CD14-positive monocyte (primary cell): ENCODE measurements at regions not wholly inside any gene's neighbourhood (a gene's known extent, or its start where the extent isn't known, plus 50 kb on each side); places are given as distances from the start of the nearest gene placed in this dataset.

Experiments used
- DNase-seq, 3 donors: peaks; one replicate each; pipeline ENCODE4 v3.0.0-alpha.2; 2011 to 2022
- H2AFZ ChIP-seq: 2 replicates; pipeline ENCODE4 v1.6.0; 2012; ENCODE audit warnings: mild to moderate bottlenecking, low read depth, low read length, inconsistent platforms; ENCODE audit not compliant: insufficient read depth, poor library complexity, severe bottlenecking
- H3K27ac ChIP-seq, 2 donors: 1 replicate in 1 of 2; 2 replicates in 1 of 2; pipeline ENCODE4 v1.5.1; 2012 to 2013; ENCODE audit warnings: low read length in 2 of 2, control low read depth in 1 of 2, inconsistent platforms in 1 of 2, low read depth in 1 of 2, mild to moderate bottlenecking in 1 of 2
- H3K27me3 ChIP-seq, 2 donors: one replicate each; pipeline versions ENCODE4 v1.6.0 to v1.6.1; 2011 to 2013; ENCODE audit warnings: low read length in 2 of 2; ENCODE audit not compliant: control insufficient read depth in 2 of 2, insufficient read depth in 2 of 2
- H3K36me3 ChIP-seq, 2 donors: replicated peaks in 1 of 2; 1 replicate in 1 of 2; 2 replicates in 1 of 2; pipeline versions ENCODE4 v1.5.1 to v1.6.1; 2012 to 2013; ENCODE audit warnings: low read length in 2 of 2, control low read depth in 1 of 2, inconsistent platforms in 1 of 2, mild to moderate bottlenecking in 1 of 2; ENCODE audit not compliant: insufficient read depth in 2 of 2, control insufficient read depth in 1 of 2
- H3K4me1 ChIP-seq, 2 donors: 1 replicate in 1 of 2; 2 replicates in 1 of 2; pipeline versions ENCODE4 v1.5.1 to v1.6.1; 2012 to 2013; ENCODE audit warnings: low read length in 2 of 2, control low read depth in 1 of 2, inconsistent platforms in 1 of 2, mild to moderate bottlenecking in 1 of 2, moderate library complexity in 1 of 2; ENCODE audit not compliant: insufficient read depth in 2 of 2, control insufficient read depth in 1 of 2
- H3K4me2 ChIP-seq: replicated peaks from 2 replicates; pipeline ENCODE3; 2012; ENCODE audit warnings: low read length, moderate library complexity, mild to moderate bottlenecking; ENCODE audit not compliant: poor library complexity, severe bottlenecking; ENCODE audit errors: extremely low read depth
- H3K4me3 ChIP-seq, 3 experiments: fragments of 200-600 bp in 1 of 3; sonication (generic) in 1 of 3; replicated peaks in 1 of 3; 1 replicate in 2 of 3; 2 replicates in 1 of 3; pipeline ENCODE4 v1.5.1; 2011 to 2013; ENCODE audit warnings: low read length in 3 of 3, mild to moderate bottlenecking in 3 of 3, control low read depth in 2 of 3, low read depth in 2 of 3, inconsistent platforms in 1 of 3, moderate library complexity in 1 of 3
- H3K79me2 ChIP-seq: 2 replicates; pipeline ENCODE4 v1.6.0; 2012; ENCODE audit warnings: mild to moderate bottlenecking, control low read depth, inconsistent platforms, low read length, moderate library complexity; ENCODE audit not compliant: insufficient read depth
- H3K9ac ChIP-seq: 2 replicates; pipeline ENCODE4 v1.6.0; 2017; ENCODE audit warnings: low read length, mild to moderate bottlenecking; ENCODE audit not compliant: insufficient read depth, poor library complexity, severe bottlenecking
- H3K9me3 ChIP-seq, 2 donors: replicated peaks in 1 of 2; 1 replicate in 1 of 2; 2 replicates in 1 of 2; pipeline versions ENCODE4 v1.5.1 to v1.6.1; 2012 to 2013; ENCODE audit warnings: low read length in 2 of 2, control low read depth in 1 of 2; ENCODE audit not compliant: control insufficient read depth in 1 of 2, insufficient read depth in 1 of 2
- H4K20me1 ChIP-seq: 2 replicates; pipeline ENCODE4 v1.6.0; 2012; ENCODE audit warnings: mild to moderate bottlenecking, low read length, control low read depth, moderate library complexity; ENCODE audit not compliant: insufficient read depth
- H3K27ac Mint-ChIP-seq, 7 donors: one replicate each; pipeline ENCODE4 v1.8.0; 2020; ENCODE audit warnings: mild to moderate bottlenecking in 7 of 7, mixed read lengths in 7 of 7, moderate library complexity in 6 of 7, inconsistent platforms in 2 of 7
- H3K27me3 Mint-ChIP-seq, 3 donors: one replicate each; pipeline ENCODE4 v1.8.0; 2021 to 2022; ENCODE audit warnings: low read depth in 3 of 3, mild to moderate bottlenecking in 3 of 3, mixed read lengths in 3 of 3, moderate library complexity in 3 of 3, inconsistent platforms in 1 of 3
- H3K36me3 Mint-ChIP-seq, 2 donors: one replicate each; pipeline ENCODE4 v1.8.0; 2020; ENCODE audit warnings: mixed read lengths in 2 of 2, inconsistent platforms in 1 of 2, mild to moderate bottlenecking in 1 of 2
- H3K4me1 Mint-ChIP-seq: one replicate; pipeline ENCODE4 v1.8.0; 2020; ENCODE audit warnings: mild to moderate bottlenecking, mixed read lengths
- H3K4me3 Mint-ChIP-seq, 2 donors: one replicate each; pipeline ENCODE4 v1.8.0; 2020; ENCODE audit warnings: mild to moderate bottlenecking in 2 of 2, mixed read lengths in 2 of 2, moderate library complexity in 1 of 2
- H3K9me3 Mint-ChIP-seq, 7 donors: one replicate each; pipeline ENCODE4 v1.8.0; 2020 to 2022; ENCODE audit warnings: mixed read lengths in 7 of 7, mild to moderate bottlenecking in 6 of 7, moderate library complexity in 6 of 7, inconsistent platforms in 2 of 7
- WGBS: methylation state at CpG from one replicate; pipeline ENCODE4 v1.1.5; 2013; ENCODE audit warnings: missing lambda C conversion rate; ENCODE audit not compliant: insufficient coverage; 5-methylcytosine and 5-hydroxymethylcytosine counted together
- intact Hi-C, 2 donors: fragments of 100-400 bp; cut with micrococcal nuclease; formaldehyde crosslinking; loops; one replicate each; pipeline versions ENCODE4 v1.15.0 to v1.15.1; 2023
- TF ChIP-seq, protein P1 (sequence below): fragments of 200-600 bp; IDR thresholded peaks from one replicate; pipeline ENCODE4 v1.8.0; 2022; ENCODE audit warnings: antibody characterized with exemption, mild to moderate bottlenecking

DNA sequence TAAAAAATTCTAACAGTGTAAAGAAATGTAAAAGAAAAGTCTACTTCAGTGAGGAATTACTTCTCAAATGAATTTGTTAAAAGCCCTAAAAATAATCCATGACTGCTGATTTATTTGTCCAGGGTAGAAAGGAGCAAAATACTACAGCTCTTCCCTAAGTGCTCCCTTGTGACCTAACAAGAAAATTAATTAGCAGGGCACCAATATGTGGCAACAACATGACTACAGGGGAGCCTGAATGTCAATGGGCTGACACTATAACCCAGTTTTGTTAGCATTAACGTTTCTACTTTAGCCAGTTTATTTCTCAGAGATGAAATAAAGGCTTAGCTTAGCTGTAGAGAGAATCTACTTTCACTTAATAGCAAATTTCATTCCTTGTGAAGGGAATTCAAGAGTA is 918.9 kb upstream of the EPHA5 start:
- no peak overlapping the region for H3K27ac Mint-ChIP-seq
- Histone ChIP-seq H3K9me3 (no peaks in the 10 kb centered on the region), H3K4me1 (no peaks in the 10 kb centered on the region), H3K27me3 (no peaks in the 10 kb centered on the region), H3K4me3 (no peak overlapping the region), H3K9ac (no peak overlapping the region), H3K36me3 (no peaks in the 10 kb centered on the region), H2AFZ (no peak overlapping the region), H4K20me1 (no peaks in the 10 kb centered on the region), H3K4me2 (no peak overlapping the region), H3K79me2 (no peaks in the 10 kb centered on the region), H3K27ac (no peak overlapping the region)
- peaks cover 0 to 2% (median 0%) of the 10 kb centered on the region in 7 donors for H3K9me3 Mint-ChIP-seq
- TF ChIP-seq, protein P1, sequence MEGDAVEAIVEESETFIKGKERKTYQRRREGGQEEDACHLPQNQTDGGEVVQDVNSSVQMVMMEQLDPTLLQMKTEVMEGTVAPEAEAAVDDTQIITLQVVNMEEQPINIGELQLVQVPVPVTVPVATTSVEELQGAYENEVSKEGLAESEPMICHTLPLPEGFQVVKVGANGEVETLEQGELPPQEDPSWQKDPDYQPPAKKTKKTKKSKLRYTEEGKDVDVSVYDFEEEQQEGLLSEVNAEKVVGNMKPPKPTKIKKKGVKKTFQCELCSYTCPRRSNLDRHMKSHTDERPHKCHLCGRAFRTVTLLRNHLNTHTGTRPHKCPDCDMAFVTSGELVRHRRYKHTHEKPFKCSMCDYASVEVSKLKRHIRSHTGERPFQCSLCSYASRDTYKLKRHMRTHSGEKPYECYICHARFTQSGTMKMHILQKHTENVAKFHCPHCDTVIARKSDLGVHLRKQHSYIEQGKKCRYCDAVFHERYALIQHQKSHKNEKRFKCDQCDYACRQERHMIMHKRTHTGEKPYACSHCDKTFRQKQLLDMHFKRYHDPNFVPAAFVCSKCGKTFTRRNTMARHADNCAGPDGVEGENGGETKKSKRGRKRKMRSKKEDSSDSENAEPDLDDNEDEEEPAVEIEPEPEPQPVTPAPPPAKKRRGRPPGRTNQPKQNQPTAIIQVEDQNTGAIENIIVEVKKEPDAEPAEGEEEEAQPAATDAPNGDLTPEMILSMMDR = no peak
- no CpG with 5 or more reads among the region's 1 CpG for WGBS
- no peak for DNase-seq
- H3K4me3 Mint-ChIP-seq = no peak overlapping the region
- no peaks in the 10 kb centered on the region for H3K4me1 Mint-ChIP-seq
- peaks cover 0 to 2% (median 0%) of the 10 kb centered on the region in 3 donors for H3K27me3 Mint-ChIP-seq
- intact Hi-C loops = no loop called here
- H3K36me3 Mint-ChIP-seq = no peaks in the 10 kb centered on the region

DNA sequence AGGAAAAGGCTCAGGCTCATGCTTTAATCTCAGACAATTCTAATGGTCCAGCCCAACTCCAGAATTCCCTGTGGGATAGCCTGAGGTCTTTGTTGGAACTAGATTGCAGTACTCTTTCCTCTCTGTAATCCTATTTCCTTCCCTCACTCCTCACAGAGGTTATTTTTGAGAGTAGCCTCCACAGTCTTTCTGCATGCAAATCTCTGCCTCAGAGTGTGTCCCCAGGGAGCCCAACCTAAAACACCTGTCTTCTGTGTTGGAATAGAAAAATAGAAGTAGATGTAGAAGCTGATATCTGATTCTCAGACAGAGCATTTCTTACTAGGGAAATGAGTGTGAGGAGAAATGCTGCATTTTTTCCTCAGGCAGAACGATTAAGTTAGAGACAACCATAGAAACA is 915.5 kb upstream of the EPHA5 start:
- WGBS = no CpG with 5 or more reads among the region's 1 CpG
- TF ChIP-seq, protein P1 = no peak
- DNase-seq = no peak
- H2AFZ ChIP-seq = no peak overlapping the region
- no peak overlapping the region for H3K9ac ChIP-seq
- peaks cover 0 to 2% (median 0%) of the 10 kb centered on the region in 3 donors for H3K27me3 Mint-ChIP-seq
- intact Hi-C loops = no loop called here
- H3K27ac ChIP-seq = no peak overlapping the region
- no peaks in the 10 kb centered on the region for H3K27me3 ChIP-seq
- no peaks in the 10 kb centered on the region for H3K79me2 ChIP-seq
- H3K27ac Mint-ChIP-seq = no peak overlapping the region
- no peaks in the 10 kb centered on the region for H3K4me1 ChIP-seq
- H3K4me1 Mint-ChIP-seq = no peaks in the 10 kb centered on the region
- H3K4me3 ChIP-seq = no peak overlapping the region
- no peaks in the 10 kb centered on the region for H3K9me3 Mint-ChIP-seq
- H3K36me3 ChIP-seq = no peaks in the 10 kb centered on the region
- no peaks in the 10 kb centered on the region for H3K36me3 Mint-ChIP-seq
- no peak overlapping the region for H3K4me3 Mint-ChIP-seq
- H3K9me3 ChIP-seq = no peaks in the 10 kb centered on the region
- H3K4me2 ChIP-seq = no peak overlapping the region
- H4K20me1 ChIP-seq = no peaks in the 10 kb centered on the region
